WTC11 (cell line): ENCODE measurements at regions not wholly inside any gene's neighbourhood (a gene's known extent, or its start where the extent isn't known, plus 50 kb on each side); places are given as distances from the start of the nearest gene placed in this dataset.

Experiments
- CBFB ChIP-seq: sonication (generic); formaldehyde crosslinking; IDR thresholded peaks from 2 replicates; pipeline ENCODE4 v1.8.1; 2022; ENCODE audit warnings: mild to moderate bottlenecking, low read depth, missing genetic modification reagents
- CREM ChIP-seq: sonication (generic); formaldehyde crosslinking; IDR thresholded peaks from 2 replicates; pipeline ENCODE4 v1.8.1; 2022; ENCODE audit warnings: mild to moderate bottlenecking, missing genetic modification reagents, moderate library complexity
- CTCF ChIP-seq: fragments of 200-600 bp; IDR thresholded peaks from 2 replicates; pipeline ENCODE4 v1.8.0; 2022; ENCODE audit warnings: antibody characterized with exemption
- GABPB1 ChIP-seq: sonication (generic); formaldehyde crosslinking; IDR thresholded peaks from 2 replicates; pipeline ENCODE4 v1.8.1; 2023; ENCODE audit warnings: mild to moderate bottlenecking, missing genetic modification reagents
- GRHL2 ChIP-seq: fragments of 250-450 bp; sonication (Bioruptor Pico); IDR thresholded peaks from 2 replicates; pipeline ENCODE4 v1.8.0; 2022; ENCODE audit warnings: mild to moderate bottlenecking, moderate library complexity; ENCODE audit not compliant: insufficient replicate concordance, severe bottlenecking
- JUN ChIP-seq: sonication (generic); formaldehyde crosslinking; IDR thresholded peaks from 2 replicates; pipeline ENCODE4 v1.8.0; 2023; ENCODE audit warnings: mild to moderate bottlenecking, missing genetic modification reagents
- NFATC4 ChIP-seq: fragments of 250-450 bp; sonication (Bioruptor Pico); IDR thresholded peaks from 2 replicates; pipeline ENCODE4 v1.9.0; 2021; ENCODE audit warnings: mild to moderate bottlenecking
- NFYB ChIP-seq: sonication (generic); formaldehyde crosslinking; conservative IDR thresholded peaks from 2 replicates; pipeline ENCODE4 v1.8.0; 2022; ENCODE audit warnings: low read depth, missing genetic modification reagents
- SMAD3 ChIP-seq: sonication (generic); formaldehyde crosslinking; IDR thresholded peaks from 2 replicates; pipeline ENCODE4 v1.8.0; 2022; ENCODE audit warnings: missing genetic modification reagents, mild to moderate bottlenecking, borderline replicate concordance
- SMAD4 ChIP-seq: sonication (generic); formaldehyde crosslinking; IDR thresholded peaks from 2 replicates; pipeline ENCODE4 v1.8.0; 2022; ENCODE audit warnings: mild to moderate bottlenecking, missing genetic modification reagents
- TEAD1 ChIP-seq: sonication (generic); formaldehyde crosslinking; IDR thresholded peaks from 2 replicates; pipeline ENCODE4 v1.8.0; 2022; ENCODE audit warnings: mild to moderate bottlenecking, missing genetic modification reagents
- TEAD4 ChIP-seq: sonication (generic); formaldehyde crosslinking; IDR thresholded peaks from 2 replicates; pipeline ENCODE4 v1.8.0; 2022; ENCODE audit warnings: mild to moderate bottlenecking, missing genetic modification reagents
- TF ChIP-seq, protein P1 (sequence below): sonication (generic); formaldehyde crosslinking; IDR thresholded peaks from 2 replicates; pipeline ENCODE4 v1.8.0; 2023; ENCODE audit warnings: missing genetic modification reagents
- TF ChIP-seq, protein P2 (sequence below): sonication (generic); formaldehyde crosslinking; IDR thresholded peaks from 2 replicates; pipeline ENCODE4 v1.8.1; 2023; ENCODE audit warnings: mild to moderate bottlenecking, missing genetic modification reagents, moderate library complexity

DNA sequence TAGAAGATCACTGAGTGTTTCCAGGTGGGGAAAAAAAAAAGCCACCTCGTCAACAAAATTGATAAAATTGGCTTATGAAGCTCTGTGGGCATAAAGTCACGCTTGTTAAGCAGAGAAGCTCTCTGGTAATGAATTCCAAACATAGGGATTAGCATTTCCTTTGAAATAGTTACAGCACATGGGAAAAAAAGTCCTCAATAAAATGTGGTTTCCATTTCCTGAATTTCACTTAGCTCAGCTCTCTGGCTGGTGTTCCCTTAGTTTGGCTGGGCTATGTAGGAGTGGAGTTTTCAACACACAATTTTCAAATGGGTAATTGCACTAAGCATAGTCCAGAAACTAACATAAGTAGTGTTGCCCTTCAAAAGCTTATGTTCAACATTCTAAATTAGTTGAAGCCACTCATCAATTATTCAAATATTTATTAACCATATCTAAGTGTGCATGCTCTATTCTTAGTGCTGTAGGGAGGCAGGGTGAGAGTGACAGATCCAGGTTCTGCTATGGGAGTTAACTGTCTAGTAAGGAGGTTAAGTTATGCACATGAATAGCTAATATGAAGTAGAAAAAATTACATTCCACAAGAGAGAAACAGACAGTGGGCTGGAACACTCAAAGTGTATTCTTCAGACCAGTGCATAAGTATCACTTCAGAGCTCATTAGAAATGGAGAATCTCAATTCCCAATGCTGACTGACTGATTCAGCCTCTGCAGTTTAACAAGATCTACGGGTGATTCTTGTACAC is 445.7 kb downstream of the SMARCA1 start:
- TF ChIP-seq CTCF = no peak
- TF ChIP-seq JUN = no peak
- TF ChIP-seq NFYB (CRISPR knock-in tag) = no peak
- no peak for TF ChIP-seq GRHL2 (CRISPR knock-in tag)
- TF ChIP-seq SMAD3 (CRISPR knock-in tag) = no peak
- TF ChIP-seq GABPB1 (CRISPR knock-in tag) = no peak
- no peak for TF ChIP-seq CREM (CRISPR knock-in tag)
- TF ChIP-seq NFATC4 (CRISPR knock-in tag) = no peak
- TF ChIP-seq, protein P1, sequence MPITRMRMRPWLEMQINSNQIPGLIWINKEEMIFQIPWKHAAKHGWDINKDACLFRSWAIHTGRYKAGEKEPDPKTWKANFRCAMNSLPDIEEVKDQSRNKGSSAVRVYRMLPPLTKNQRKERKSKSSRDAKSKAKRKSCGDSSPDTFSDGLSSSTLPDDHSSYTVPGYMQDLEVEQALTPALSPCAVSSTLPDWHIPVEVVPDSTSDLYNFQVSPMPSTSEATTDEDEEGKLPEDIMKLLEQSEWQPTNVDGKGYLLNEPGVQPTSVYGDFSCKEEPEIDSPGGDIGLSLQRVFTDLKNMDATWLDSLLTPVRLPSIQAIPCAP (CRISPR knock-in tag) = no peak
- no peak for TF ChIP-seq TEAD1 (CRISPR knock-in tag)
- no peak for TF ChIP-seq CBFB (CRISPR knock-in tag)
- TF ChIP-seq, protein P2, sequence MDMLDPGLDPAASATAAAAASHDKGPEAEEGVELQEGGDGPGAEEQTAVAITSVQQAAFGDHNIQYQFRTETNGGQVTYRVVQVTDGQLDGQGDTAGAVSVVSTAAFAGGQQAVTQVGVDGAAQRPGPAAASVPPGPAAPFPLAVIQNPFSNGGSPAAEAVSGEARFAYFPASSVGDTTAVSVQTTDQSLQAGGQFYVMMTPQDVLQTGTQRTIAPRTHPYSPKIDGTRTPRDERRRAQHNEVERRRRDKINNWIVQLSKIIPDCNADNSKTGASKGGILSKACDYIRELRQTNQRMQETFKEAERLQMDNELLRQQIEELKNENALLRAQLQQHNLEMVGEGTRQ (CRISPR knock-in tag) = no peak
- TF ChIP-seq SMAD4 (CRISPR knock-in tag) = no peak
- TF ChIP-seq TEAD4 = no peak
